Karpas-422 (cell line): ENCODE measurements at regions not wholly inside any gene's neighbourhood (a gene's known extent, or its start where the extent isn't known, plus 50 kb on each side); places are given as distances from the start of the nearest gene placed in this dataset.

Experiments used
- DNase-seq: peaks from one replicate; pipeline ENCODE4 v3.0.0-alpha.2; 2015
- H2AFZ ChIP-seq: fragments of 200-600 bp; sonication (generic); 2 replicates; pipeline ENCODE4 v1.6.1; 2014; ENCODE audit warnings: antibody characterized with exemption, low read length, mixed read lengths
- H3K27ac ChIP-seq: fragments of 200-600 bp; sonication (generic); 2 replicates; pipeline ENCODE4 v1.5.1; 2014; ENCODE audit warnings: mild to moderate bottlenecking, low read length, moderate library complexity
- H3K27me3 ChIP-seq: fragments of 200-600 bp; sonication (generic); 2 replicates; pipeline ENCODE4 v1.6.1; 2014; ENCODE audit warnings: low read length, mixed read lengths
- H3K36me3 ChIP-seq: fragments of 200-600 bp; sonication (generic); 2 replicates; pipeline ENCODE4 v1.6.1; 2014; ENCODE audit warnings: low read length, mixed read lengths; ENCODE audit not compliant: insufficient read depth
- H3K4me1 ChIP-seq: fragments of 200-600 bp; sonication (generic); 2 replicates; pipeline ENCODE4 v1.6.1; 2014; ENCODE audit warnings: mild to moderate bottlenecking, low read length, mixed read lengths
- H3K4me2 ChIP-seq: fragments of 200-600 bp; sonication (generic); 2 replicates; pipeline ENCODE4 v1.6.1; 2014; ENCODE audit warnings: low read length, low read depth, mild to moderate bottlenecking; ENCODE audit not compliant: poor library complexity, severe bottlenecking
- H3K4me3 ChIP-seq: fragments of 200-600 bp; sonication (generic); 2 replicates; pipeline ENCODE4 v1.5.1; 2014; ENCODE audit warnings: mild to moderate bottlenecking, antibody characterized with exemption, low read length, mixed read lengths
- H3K79me2 ChIP-seq: fragments of 200-600 bp; sonication (generic); 2 replicates; pipeline ENCODE4 v1.6.1; 2014; ENCODE audit warnings: mild to moderate bottlenecking, low read length, mixed read lengths
- H3K9ac ChIP-seq: fragments of 200-600 bp; sonication (generic); 2 replicates; pipeline ENCODE4 v1.6.0; 2014; ENCODE audit warnings: low read length
- H3K9me2 ChIP-seq: fragments of 200-600 bp; sonication (generic), shearing (Covaris generic); replicated peaks from 2 replicates; pipeline ENCODE4 v1.6.0; 2014; ENCODE audit warnings: mild to moderate bottlenecking, low read length, moderate library complexity; ENCODE audit not compliant: insufficient read depth
- H3K9me3 ChIP-seq: fragments of 300-700, 200-600 bp; sonication (generic); 2 replicates; pipeline ENCODE4 v1.6.1; 2014; ENCODE audit warnings: low read length, mixed read lengths
- H4K20me1 ChIP-seq: fragments of 200-600 bp; sonication (generic); 2 replicates; pipeline ENCODE4 v1.6.1; 2014; ENCODE audit warnings: mild to moderate bottlenecking, antibody characterized with exemption, low read length, low read depth; ENCODE audit not compliant: insufficient read depth

- Histone ChIP-seq H3K4me3 (no peak overlapping the region), H3K27ac (no peak overlapping the region), H3K27me3 (no peaks in the 10 kb centered on the region), H3K9ac (no peak overlapping the region), H3K4me2 (no peak overlapping the region), H3K36me3 (no peaks in the 10 kb centered on the region), H3K79me2 (no peaks in the 10 kb centered on the region), H3K9me3 (no peaks in the 10 kb centered on the region), H3K9me2 (no peaks in the 10 kb centered on the region), H3K4me1 (no peaks in the 10 kb centered on the region), H2AFZ (no peak overlapping the region), H4K20me1 (no peaks in the 10 kb centered on the region)
- DNase-seq, result no peak
Observed at GRCh38 chr1:112237983-112238545, 157.9 kb upstream of the CTTNBP2NL start.

- Histone ChIP-seq H3K9me2 (no peaks in the 10 kb centered on the region), H3K36me3 (no peaks in the 10 kb centered on the region)
Observed at GRCh38 chr1:112239683-112240330, 156.2 kb upstream of the CTTNBP2NL start.

GRCh38 chr1:112242470-112242869 lies 153.5 kb upstream of the CTTNBP2NL start:
- H3K27ac ChIP-seq, result no peak overlapping the region
- no peak for DNase-seq
- H4K20me1 ChIP-seq, result no peaks in the 10 kb centered on the region
- no peaks in the 10 kb centered on the region for H3K36me3 ChIP-seq
- H3K9me2 ChIP-seq, result no peaks in the 10 kb centered on the region
- H3K4me1 ChIP-seq, result no peaks in the 10 kb centered on the region
- no peak overlapping the region for H3K4me3 ChIP-seq
- no peak overlapping the region for H2AFZ ChIP-seq
- H3K27me3 ChIP-seq, result no peaks in the 10 kb centered on the region
- no peaks in the 10 kb centered on the region for H3K9me3 ChIP-seq
- no peaks in the 10 kb centered on the region for H3K79me2 ChIP-seq
- H3K9ac ChIP-seq, result no peak overlapping the region
- H3K4me2 ChIP-seq, result no peak overlapping the region

More at GRCh38 chr1:112239683-112240330, 156.2 kb upstream of the CTTNBP2NL start:
- Histone ChIP-seq H3K27ac (no peak overlapping the region), H3K79me2 (no peaks in the 10 kb centered on the region), H3K9me3 (no peaks in the 10 kb centered on the region), H3K9ac (no peak overlapping the region), H3K4me3 (no peak overlapping the region), H3K27me3 (no peaks in the 10 kb centered on the region), H4K20me1 (no peaks in the 10 kb centered on the region), H3K4me2 (no peak overlapping the region), H3K4me1 (no peaks in the 10 kb centered on the region), H2AFZ (no peak overlapping the region)
- no peak for DNase-seq

GRCh38 chr1:112244131-112244530 lies 151.9 kb upstream of the CTTNBP2NL start:
- no peaks in the 10 kb centered on the region for H3K27me3 ChIP-seq
- H3K9me3 ChIP-seq, result no peaks in the 10 kb centered on the region
- no peaks in the 10 kb centered on the region for H3K36me3 ChIP-seq
- no peak overlapping the region for H3K9ac ChIP-seq
- no peak overlapping the region for H2AFZ ChIP-seq
- H3K79me2 ChIP-seq, result no peaks in the 10 kb centered on the region
- no peak overlapping the region for H3K4me3 ChIP-seq
- H4K20me1 ChIP-seq, result no peaks in the 10 kb centered on the region
- no peak for DNase-seq
- no peak overlapping the region for H3K4me2 ChIP-seq
- no peaks in the 10 kb centered on the region for H3K9me2 ChIP-seq
- H3K27ac ChIP-seq, result no peak overlapping the region
- no peaks in the 10 kb centered on the region for H3K4me1 ChIP-seq

DNA sequence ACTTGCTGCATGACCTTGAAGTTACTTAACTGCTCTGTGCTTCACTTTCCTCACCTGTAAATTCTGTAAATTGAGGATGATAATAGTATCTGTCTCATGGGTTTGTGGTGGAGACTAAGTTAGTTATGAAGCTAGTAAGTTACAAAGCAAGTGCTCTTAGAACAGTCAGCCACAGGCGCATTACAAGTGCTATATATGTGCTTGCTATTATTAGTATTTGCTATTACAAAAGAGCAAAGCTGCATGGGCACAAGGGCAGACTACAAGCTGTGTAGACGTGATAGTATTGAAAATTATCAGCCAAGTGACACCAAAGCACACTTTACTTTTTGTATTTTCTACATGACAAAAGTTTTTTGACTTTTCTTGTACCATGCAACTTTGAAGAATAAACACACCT lies 150.9 kb upstream of the CTTNBP2NL start:
- no peaks in the 10 kb centered on the region for H3K9me3 ChIP-seq
- no peaks in the 10 kb centered on the region; the same call in 1 of the 2 replicates for H3K27me3 ChIP-seq
- H2AFZ ChIP-seq, result no peak overlapping the region
- H3K27ac ChIP-seq, result no peak overlapping the region
- H3K36me3 ChIP-seq, result no peaks in the 10 kb centered on the region
- no peak overlapping the region for H3K4me3 ChIP-seq
- no peaks in the 10 kb centered on the region for H3K9me2 ChIP-seq
- no peaks in the 10 kb centered on the region for H3K4me1 ChIP-seq
- H3K79me2 ChIP-seq, result no peaks in the 10 kb centered on the region
- no peak for DNase-seq
- H3K4me2 ChIP-seq, result no peak overlapping the region
- no peak overlapping the region for H3K9ac ChIP-seq
- H4K20me1 ChIP-seq, result no peaks in the 10 kb centered on the region

DNA sequence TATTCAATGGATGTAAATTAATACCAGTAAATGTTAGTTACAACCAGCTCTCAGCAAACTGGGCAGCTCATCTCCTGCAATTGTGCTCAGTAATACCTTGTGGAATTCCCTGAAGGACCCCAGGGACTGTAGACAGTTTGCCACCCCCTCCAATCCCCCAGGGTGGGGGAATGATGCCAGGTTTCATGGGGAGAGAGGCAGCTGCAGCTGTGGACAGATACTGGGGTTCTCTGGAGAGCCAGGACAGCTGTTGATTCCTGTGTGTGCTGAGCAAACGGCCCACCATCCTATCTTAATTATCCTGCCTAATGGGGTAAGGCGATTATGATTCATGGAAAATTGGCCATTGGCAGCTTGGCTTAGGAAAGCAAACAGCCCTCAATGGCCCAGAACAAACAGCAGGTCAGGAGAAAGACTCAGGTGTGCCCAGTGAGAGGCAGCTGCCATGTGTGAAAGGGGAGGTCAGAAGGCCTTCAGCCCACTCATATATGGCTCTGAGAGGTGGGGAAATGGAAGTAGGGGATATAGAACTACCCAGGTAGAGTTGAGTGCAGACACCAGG lies 148.9 kb upstream of the CTTNBP2NL start:
- H3K4me2 ChIP-seq, result no peak overlapping the region

GRCh38 chr1:112247961-112248360 lies 148.1 kb upstream of the CTTNBP2NL start:
- no peak overlapping the region for H3K9ac ChIP-seq

More for the DNA sequence above, 148.9 kb upstream of the CTTNBP2NL start:
- Histone ChIP-seq H3K27ac (no peak overlapping the region), H3K4me3 (no peak overlapping the region), H3K36me3 (no peaks in the 10 kb centered on the region), H3K9me2 (no peaks in the 10 kb centered on the region), H4K20me1 (no peaks in the 10 kb centered on the region), H3K79me2 (no peaks in the 10 kb centered on the region), H2AFZ (no peak overlapping the region), H3K27me3 (no peaks in the 10 kb centered on the region; the same call in 1 of the 2 replicates), H3K9me3 (no peaks in the 10 kb centered on the region), H3K9ac (no peak overlapping the region), H3K4me1 (no peaks in the 10 kb centered on the region)
- DNase-seq, result no peak

DNA sequence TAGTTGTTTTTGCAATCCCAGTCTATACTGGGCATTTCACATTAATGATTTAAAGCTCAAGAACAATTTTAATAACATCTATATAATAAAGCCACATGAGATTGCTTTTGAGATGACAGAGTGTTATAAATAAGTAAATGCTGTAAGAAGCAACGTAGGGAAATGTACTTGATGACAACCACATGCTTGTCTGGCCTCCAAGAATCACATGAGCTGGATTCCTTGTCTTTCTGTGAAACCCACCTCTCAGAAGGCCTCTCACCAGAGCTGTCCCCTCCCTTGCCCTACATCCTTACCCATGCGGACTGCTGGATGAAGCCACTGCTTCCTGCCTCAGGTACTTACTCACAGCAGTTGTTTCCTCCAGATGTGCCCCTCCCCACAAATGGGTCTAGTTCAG lies 145.1 kb upstream of the CTTNBP2NL start:
- Histone ChIP-seq H3K9ac (no peak overlapping the region), H3K9me2 (no peaks in the 10 kb centered on the region), H3K27ac (no peak overlapping the region), H3K9me3 (no peaks in the 10 kb centered on the region), H3K79me2 (no peaks in the 10 kb centered on the region), H3K36me3 (no peaks in the 10 kb centered on the region), H3K4me3 (no peak overlapping the region), H4K20me1 (no peaks in the 10 kb centered on the region), H3K27me3 (no peaks in the 10 kb centered on the region; the same call in 1 of the 2 replicates), H3K4me2 (no peak overlapping the region), H2AFZ (no peak overlapping the region), H3K4me1 (no peaks in the 10 kb centered on the region)
- no peak for DNase-seq

More at GRCh38 chr1:112247961-112248360, 148.1 kb upstream of the CTTNBP2NL start:
- Histone ChIP-seq H4K20me1 (no peaks in the 10 kb centered on the region), H3K27ac (no peak overlapping the region), H3K4me3 (no peak overlapping the region), H3K9me3 (no peaks in the 10 kb centered on the region), H3K4me2 (no peak overlapping the region), H3K4me1 (no peaks in the 10 kb centered on the region), H2AFZ (no peak overlapping the region), H3K36me3 (no peaks in the 10 kb centered on the region), H3K79me2 (no peaks in the 10 kb centered on the region), H3K27me3 (no peaks in the 10 kb centered on the region; the same call in 1 of the 2 replicates), H3K9me2 (no peaks in the 10 kb centered on the region)
- DNase-seq, result no peak
